HL-60 (cell line): ENCODE measurements at regions not wholly inside any gene's neighbourhood (a gene's known extent, or its start where the extent isn't known, plus 50 kb on each side); places are given as distances from the start of the nearest gene placed in this dataset.

Experiments used
- DNase-seq, 2 experiments: peaks; one replicate each; pipeline ENCODE4 v3.0.0-alpha.2; 2010 to 2020; ENCODE audit warnings: low read depth in 1 of 2, low spot score in 1 of 2
- H3K27ac ChIP-seq: fragments of 250-450 bp; sonication (Bioruptor Pico); replicated peaks from 2 replicates; pipeline ENCODE4 v1.5.1; 2020; ENCODE audit warnings: mild to moderate bottlenecking, moderate library complexity
- H3K27me3 ChIP-seq: fragments of 250-450 bp; sonication (Bioruptor Pico); 2 replicates; pipeline ENCODE4 v1.5.1; 2021; ENCODE audit warnings: mild to moderate bottlenecking, moderate library complexity; ENCODE audit not compliant: insufficient read depth, poor library complexity, severe bottlenecking
- H3K4me3 ChIP-seq: replicated peaks from 2 replicates; pipeline ENCODE4 v1.5.1; 2011; ENCODE audit warnings: mild to moderate bottlenecking, control low read depth, low read length; ENCODE audit not compliant: insufficient read depth
- CTCF ChIP-seq: IDR thresholded peaks from one replicate; pipeline ENCODE4 v1.5.1; 2011; ENCODE audit warnings: low read length, control low read depth, inconsistent platforms; ENCODE audit not compliant: insufficient read depth
- GABPA ChIP-seq: IDR thresholded peaks from 2 replicates; pipeline ENCODE4 v1.6.1; 2012; ENCODE audit warnings: low read depth
- POLR2AphosphoS5 ChIP-seq: IDR thresholded peaks from 2 replicates; pipeline ENCODE4 v1.6.1; 2012; ENCODE audit warnings: low read depth
- REST ChIP-seq: IDR thresholded peaks from 2 replicates; pipeline ENCODE4 v1.6.1; 2012; ENCODE audit warnings: low read depth; ENCODE audit not compliant: insufficient replicate concordance
- SPI1 ChIP-seq: IDR thresholded peaks from 2 replicates; pipeline ENCODE4 v1.6.1; 2012; ENCODE audit warnings: low read depth, mild to moderate bottlenecking, borderline replicate concordance

- no peak for TF ChIP-seq POLR2AphosphoS5
- TF ChIP-seq GABPA = no peak
- TF ChIP-seq REST = no peak
- no peak for TF ChIP-seq SPI1
- no peak for TF ChIP-seq CTCF
- no peak for DNase-seq
- Histone ChIP-seq H3K27me3 (peaks cover 6% of the 10 kb centered on the region), H3K4me3 (no peak overlapping the region), H3K27ac (no peak overlapping the region)
Measured at GRCh38 chr2:120840795-120841487, 105.3 kb downstream of the GLI2 start.

GRCh38 chr2:120842456-120843439 lies 107.1 kb downstream of the GLI2 start:
- Histone ChIP-seq H3K27me3 (peaks cover 2% of the 10 kb centered on the region), H3K27ac (no peak overlapping the region), H3K4me3 (no peak overlapping the region)
- TF ChIP-seq POLR2AphosphoS5 (no peak), GABPA (no peak), REST (no peak), SPI1 (no peak), CTCF (no peak)
- DNase-seq = no peak

GRCh38 chr2:120844070-120844738 lies 108.5 kb downstream of the GLI2 start:
- Histone ChIP-seq H3K27ac (no peak overlapping the region), H3K27me3 (no peaks in the 10 kb centered on the region), H3K4me3 (no peak overlapping the region)
- TF ChIP-seq POLR2AphosphoS5 = no peak
- TF ChIP-seq REST = no peak
- TF ChIP-seq SPI1 = no peak
- TF ChIP-seq GABPA = no peak
- no peak for TF ChIP-seq CTCF
- no peak for DNase-seq
